Upper lobe of right lung (tissue), 1 donor: ENCODE measurements at regions not wholly inside any gene's neighbourhood (a gene's known extent, or its start where the extent isn't known, plus 50 kb on each side); places are given as distances from the start of the nearest gene placed in this dataset.

Experiments
- ATAC-seq: fragments of 200-7000 bp; cut with Tn5 transposase; one replicate; pipeline ENCODE4 v1.9.1; 2020; ENCODE audit warnings: mild to moderate bottlenecking, moderate library complexity
- DNase-seq: peaks from one replicate; pipeline ENCODE4 v3.0.0-alpha.2; 2020
- H3K27ac ChIP-seq: fragments of 200-600 bp; one replicate; pipeline ENCODE4 v1.8.0; 2022
- H3K27me3 ChIP-seq: fragments of 200-600 bp; one replicate; pipeline ENCODE4 v1.8.0; 2022; ENCODE audit warnings: mild to moderate bottlenecking
- H3K36me3 ChIP-seq: fragments of 200-600 bp; one replicate; pipeline ENCODE4 v1.8.0; 2022
- H3K4me1 ChIP-seq: fragments of 200-600 bp; one replicate; pipeline ENCODE4 v1.8.0; 2022
- H3K4me3 ChIP-seq: fragments of 200-600 bp; one replicate; pipeline ENCODE4 v1.8.0; 2022; ENCODE audit warnings: mild to moderate bottlenecking
- H3K9me3 ChIP-seq: fragments of 200-600 bp; one replicate; pipeline ENCODE4 v1.8.0; 2022
- intact Hi-C: fragments of 100-400 bp; cut with DNase I; formaldehyde crosslinking; loops from one replicate; pipeline ENCODE4 v1.11.0; 2022
- TF ChIP-seq, protein P1 (sequence below): fragments of 200-600 bp; IDR thresholded peaks from one replicate; pipeline ENCODE4 v1.8.0; 2022; ENCODE audit warnings: antibody characterized with exemption
- donor health status: DM: no; HTN: yes; CAD: no; lungs with severe emphysema.

DNA sequence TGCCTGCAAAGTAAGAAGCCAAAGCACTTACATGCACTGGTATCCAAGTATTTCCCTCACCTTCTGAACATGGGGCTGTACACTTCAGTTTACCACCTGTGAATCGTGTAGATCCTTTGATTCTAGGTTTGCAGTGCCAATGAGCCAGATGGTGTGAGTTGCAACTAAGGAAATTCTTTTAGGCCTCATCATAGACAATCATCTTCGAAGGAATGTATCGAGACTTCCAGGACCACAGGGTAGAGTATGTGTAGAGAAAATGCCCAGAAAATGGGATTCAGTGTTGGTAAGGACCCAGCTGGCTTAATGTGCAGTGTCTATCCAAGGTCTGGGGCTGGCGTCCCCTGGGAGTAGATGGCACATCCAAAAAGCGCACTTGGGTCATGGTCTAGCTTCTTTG is 323.2 kb upstream of the TPM1 start:
- DNase-seq (no peak), ATAC-seq (no peak)
- Histone ChIP-seq H3K9me3 (no peaks in the 10 kb centered on the region), H3K4me3 (no peak overlapping the region), H3K4me1 (no peaks in the 10 kb centered on the region), H3K27me3 (no peaks in the 10 kb centered on the region), H3K36me3 (no peaks in the 10 kb centered on the region), H3K27ac (no peak overlapping the region)
- intact Hi-C loops = no loop called here
- TF ChIP-seq, protein P1, sequence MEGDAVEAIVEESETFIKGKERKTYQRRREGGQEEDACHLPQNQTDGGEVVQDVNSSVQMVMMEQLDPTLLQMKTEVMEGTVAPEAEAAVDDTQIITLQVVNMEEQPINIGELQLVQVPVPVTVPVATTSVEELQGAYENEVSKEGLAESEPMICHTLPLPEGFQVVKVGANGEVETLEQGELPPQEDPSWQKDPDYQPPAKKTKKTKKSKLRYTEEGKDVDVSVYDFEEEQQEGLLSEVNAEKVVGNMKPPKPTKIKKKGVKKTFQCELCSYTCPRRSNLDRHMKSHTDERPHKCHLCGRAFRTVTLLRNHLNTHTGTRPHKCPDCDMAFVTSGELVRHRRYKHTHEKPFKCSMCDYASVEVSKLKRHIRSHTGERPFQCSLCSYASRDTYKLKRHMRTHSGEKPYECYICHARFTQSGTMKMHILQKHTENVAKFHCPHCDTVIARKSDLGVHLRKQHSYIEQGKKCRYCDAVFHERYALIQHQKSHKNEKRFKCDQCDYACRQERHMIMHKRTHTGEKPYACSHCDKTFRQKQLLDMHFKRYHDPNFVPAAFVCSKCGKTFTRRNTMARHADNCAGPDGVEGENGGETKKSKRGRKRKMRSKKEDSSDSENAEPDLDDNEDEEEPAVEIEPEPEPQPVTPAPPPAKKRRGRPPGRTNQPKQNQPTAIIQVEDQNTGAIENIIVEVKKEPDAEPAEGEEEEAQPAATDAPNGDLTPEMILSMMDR = no peak

DNA sequence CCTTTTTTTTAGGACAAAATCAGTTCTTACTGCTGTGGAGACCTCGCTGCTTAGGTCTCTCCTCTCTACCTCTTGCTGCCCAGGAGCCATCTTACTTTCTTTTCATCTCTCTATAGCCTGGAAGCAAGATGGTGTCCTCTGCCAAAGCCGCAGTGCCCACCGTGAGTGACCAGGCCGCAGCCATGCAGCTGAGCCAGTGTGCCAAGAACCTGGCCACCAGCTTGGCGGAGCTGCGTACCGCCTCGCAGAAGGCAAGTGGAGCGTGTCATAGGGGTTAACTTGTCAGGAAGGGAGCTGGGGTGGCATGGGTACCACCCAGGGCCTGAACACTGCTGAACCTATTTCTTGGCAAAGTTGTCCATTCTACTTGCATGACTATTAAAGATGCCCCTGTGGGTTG is 320.3 kb upstream of the TPM1 start:
- intact Hi-C loops = no loop called here
- Histone ChIP-seq H3K27ac (no peak overlapping the region), H3K9me3 (no peaks in the 10 kb centered on the region), H3K36me3 (no peaks in the 10 kb centered on the region), H3K4me3 (no peak overlapping the region), H3K4me1 (no peaks in the 10 kb centered on the region), H3K27me3 (no peaks in the 10 kb centered on the region)
- DNase-seq = no peak
- ATAC-seq = no peak
- TF ChIP-seq, protein P1 = no peak

DNA sequence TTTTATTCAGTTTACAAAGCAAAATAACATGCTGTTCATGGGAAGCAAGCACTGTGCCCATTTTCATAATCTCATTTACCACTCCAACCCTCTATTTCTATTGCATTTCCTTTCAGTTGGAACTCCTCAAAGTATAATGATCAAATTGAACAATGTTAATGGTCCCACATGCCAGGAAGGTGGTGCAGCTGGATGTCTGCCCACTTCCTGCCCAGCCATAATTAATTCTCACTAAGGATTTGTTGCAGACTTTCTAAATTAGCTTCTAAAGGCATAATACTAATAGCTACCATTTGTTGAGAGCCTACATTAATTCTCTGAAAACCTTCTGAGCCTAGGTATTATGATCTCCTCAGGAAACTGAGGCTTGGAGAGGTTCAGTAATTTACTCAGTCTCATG is 316.1 kb upstream of the TPM1 start:
- DNase-seq (no peak), ATAC-seq (no peak)
- Histone ChIP-seq H3K36me3 (no peaks in the 10 kb centered on the region), H3K9me3 (no peaks in the 10 kb centered on the region), H3K4me3 (no peak overlapping the region), H3K4me1 (no peaks in the 10 kb centered on the region), H3K27me3 (no peaks in the 10 kb centered on the region), H3K27ac (no peak overlapping the region)
- TF ChIP-seq, protein P1 = no peak
- intact Hi-C loops = no loop called here

DNA sequence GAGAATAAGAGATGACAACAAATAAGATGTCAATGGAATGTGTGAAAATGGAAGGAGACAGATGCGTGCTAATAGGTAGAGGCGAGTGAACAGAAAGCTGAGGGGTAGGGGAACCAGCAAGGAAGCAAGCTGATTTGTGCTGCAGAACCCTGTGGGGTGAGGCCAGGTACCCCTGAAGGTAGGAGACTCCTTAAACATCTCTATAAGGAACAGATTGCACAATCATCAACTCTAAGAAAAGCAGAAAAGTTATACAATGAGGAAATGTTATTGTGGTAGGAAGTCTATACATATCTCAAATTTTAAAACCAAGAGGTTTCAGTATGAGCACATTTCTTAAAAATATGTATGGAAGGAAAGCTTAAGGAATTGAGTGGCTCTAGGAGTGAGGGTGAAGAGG is 315.0 kb upstream of the TPM1 start:
- intact Hi-C loops = no loop called here
- DNase-seq (no peak), ATAC-seq (no peak)
- no peaks in the 10 kb centered on the region for H3K4me1 ChIP-seq
- H3K27me3 ChIP-seq = no peaks in the 10 kb centered on the region
- TF ChIP-seq, protein P1 = no peak
- no peaks in the 10 kb centered on the region for H3K9me3 ChIP-seq
- no peak overlapping the region for H3K4me3 ChIP-seq
- no peaks in the 10 kb centered on the region for H3K36me3 ChIP-seq
- no peak overlapping the region for H3K27ac ChIP-seq

DNA sequence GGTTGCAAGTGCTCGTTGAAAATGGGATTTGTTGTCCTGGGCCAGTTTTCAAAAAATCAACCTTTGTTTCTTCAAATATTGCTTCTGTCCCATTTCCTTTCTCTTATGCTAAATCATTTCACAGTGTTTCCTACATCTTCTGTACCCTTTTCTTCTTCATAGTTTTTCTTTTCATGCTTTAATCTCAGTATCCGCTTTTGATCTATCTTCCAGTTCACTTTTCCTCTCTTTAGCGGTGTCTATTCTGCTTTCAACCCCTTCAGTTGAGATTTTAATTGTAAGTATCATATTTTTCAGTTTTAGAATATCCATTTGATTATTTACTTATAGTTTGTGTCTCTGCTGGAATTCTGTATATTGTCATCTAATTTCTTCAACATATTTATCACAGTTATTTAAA is 311.7 kb upstream of the TPM1 start:
- TF ChIP-seq, protein P1 = no peak
- H3K9me3 ChIP-seq = no peaks in the 10 kb centered on the region
- no peaks in the 10 kb centered on the region for H3K36me3 ChIP-seq
- DNase-seq (no peak), ATAC-seq (no peak)
- no peaks in the 10 kb centered on the region for H3K4me1 ChIP-seq
- no peak overlapping the region for H3K27ac ChIP-seq
- H3K4me3 ChIP-seq = no peak overlapping the region
- H3K27me3 ChIP-seq = no peaks in the 10 kb centered on the region
- intact Hi-C loops = no loop called here

DNA sequence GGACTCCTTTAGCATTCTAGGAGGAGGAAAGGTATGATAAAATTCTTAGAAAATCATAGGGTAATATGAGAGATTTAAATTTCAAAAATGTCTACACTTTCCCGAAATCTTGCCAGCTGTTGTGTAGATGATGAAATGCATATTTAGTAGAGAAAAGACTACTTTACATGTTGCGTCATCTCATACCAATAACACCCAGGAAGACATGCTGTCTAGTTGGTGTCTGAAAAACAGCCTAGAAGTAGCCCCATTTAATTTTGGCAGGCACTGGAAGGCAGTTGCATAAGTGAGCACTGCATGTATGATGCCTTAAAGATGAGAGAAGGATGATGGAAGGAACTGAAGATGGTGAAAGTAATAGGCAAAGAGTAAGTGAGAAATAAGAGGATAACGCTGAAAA is 310.5 kb upstream of the TPM1 start:
- intact Hi-C loops = no loop called here
- H3K36me3 ChIP-seq = no peaks in the 10 kb centered on the region
- no peak for DNase-seq
- ATAC-seq = no peak
- no peak overlapping the region for H3K4me3 ChIP-seq
- no peak overlapping the region for H3K27ac ChIP-seq
- TF ChIP-seq, protein P1 = no peak
- H3K27me3 ChIP-seq = no peaks in the 10 kb centered on the region
- no peaks in the 10 kb centered on the region for H3K9me3 ChIP-seq
- H3K4me1 ChIP-seq = no peaks in the 10 kb centered on the region
